HFF-Myc (cell line): ENCODE measurements at regions not wholly inside any gene's neighbourhood (a gene's known extent, or its start where the extent isn't known, plus 50 kb on each side); places are given as distances from the start of the nearest gene placed in this dataset.

Experiments
- DNase-seq: peaks from one replicate; pipeline ENCODE4 v3.0.0-alpha.2; 2011; ENCODE audit warnings: low read depth; ENCODE audit errors: extremely low read depth
- H3K4me3 ChIP-seq: replicated peaks from 2 replicates; pipeline ENCODE4 v1.5.1; 2011; ENCODE audit warnings: low read depth, mild to moderate bottlenecking, control low read depth, low read length
- CTCF ChIP-seq: IDR thresholded peaks from 2 replicates; pipeline ENCODE4 v1.5.1; 2012; ENCODE audit warnings: mild to moderate bottlenecking, low read depth, low read length, control low read depth; ENCODE audit errors: missing control alignments

DNA sequence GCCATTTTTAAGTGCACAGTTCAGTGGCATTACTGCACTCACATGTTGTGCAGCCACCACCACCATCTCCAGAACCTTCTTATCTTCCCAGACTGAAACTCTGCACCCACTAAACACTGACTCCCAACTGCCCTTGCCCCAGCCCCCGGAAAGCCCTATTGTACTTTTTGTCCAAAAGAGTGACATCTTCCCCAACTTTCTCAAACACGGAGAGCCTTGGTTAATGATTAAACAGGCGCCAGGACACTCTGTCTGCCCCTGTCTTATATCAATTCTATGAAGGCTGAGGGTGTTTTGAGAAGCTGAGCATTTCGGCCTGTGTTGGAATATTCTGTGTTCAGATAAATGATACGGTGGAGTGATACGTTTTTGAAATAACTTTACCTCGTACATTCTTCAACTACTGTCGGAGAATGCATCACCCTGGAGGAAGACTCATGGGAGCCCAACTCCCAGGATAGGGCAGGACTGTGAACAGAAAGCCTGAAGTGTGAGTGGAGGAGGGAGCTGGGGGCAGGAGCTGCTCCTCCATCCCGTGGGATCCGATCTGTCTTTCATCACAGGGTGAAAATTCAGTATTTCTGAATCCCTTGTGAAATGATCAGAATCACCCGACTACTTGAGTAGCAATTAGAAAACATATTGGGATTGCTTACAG is 68.7 kb upstream of the FOXC1 start:
- no peak for DNase-seq
- H3K4me3 ChIP-seq: no peak overlapping the region
- TF ChIP-seq CTCF: no peak

DNA sequence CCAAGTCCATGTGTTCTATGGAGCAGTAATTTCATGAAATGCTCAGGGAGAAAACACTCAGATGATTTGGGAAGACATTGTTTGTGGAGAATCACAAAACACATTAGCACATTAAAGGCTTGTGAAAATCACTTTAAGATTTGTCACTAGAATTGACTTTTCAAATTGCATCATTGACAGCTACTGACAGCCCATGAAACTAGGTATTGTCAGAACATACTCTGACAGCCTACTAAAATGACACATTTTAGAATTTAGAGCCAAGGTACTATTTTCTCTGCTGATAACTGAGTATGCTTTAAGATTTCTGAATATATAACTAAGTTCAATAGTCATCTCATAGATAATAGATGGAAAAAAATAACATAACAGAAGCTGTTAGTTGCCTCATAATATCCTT is 67.4 kb upstream of the FOXC1 start:
- no peak for DNase-seq
- no peak overlapping the region for H3K4me3 ChIP-seq
- TF ChIP-seq CTCF: no peak

- no peak overlapping the region for H3K4me3 ChIP-seq
- DNase-seq: no peak
- no peak for TF ChIP-seq CTCF
These were observed 67.0 kb upstream of the FOXC1 start for GRCh38 chr6:1542764-1543163.

DNA sequence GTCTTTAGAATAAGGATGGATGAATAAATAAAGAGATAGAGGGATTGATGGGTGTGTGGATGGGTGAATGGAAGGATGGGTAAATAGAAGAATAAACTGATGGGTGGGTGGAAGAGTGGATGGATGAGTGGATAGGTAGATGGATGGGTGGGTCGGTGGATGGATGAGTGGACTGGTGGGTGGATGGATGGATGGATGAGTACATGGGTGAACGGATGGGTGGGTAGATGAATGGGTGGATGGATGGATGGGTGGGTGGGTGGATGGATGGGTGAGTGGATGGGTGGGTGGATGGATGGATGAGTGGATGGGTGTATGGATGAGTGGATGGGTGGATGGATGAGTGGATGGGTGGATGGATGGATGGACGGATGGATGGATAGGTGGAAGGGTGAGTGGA is 65.7 kb upstream of the FOXC1 start:
- H3K4me3 ChIP-seq: no peak overlapping the region
- no peak for TF ChIP-seq CTCF
- no peak for DNase-seq

GRCh38 chr6:1544603-1545002 is 65.1 kb upstream of the FOXC1 start:
- no peak for TF ChIP-seq CTCF
- no peak for DNase-seq
- H3K4me3 ChIP-seq: no peak overlapping the region

GRCh38 chr6:1545654-1546053 is 64.1 kb upstream of the FOXC1 start:
- DNase-seq: no peak
- no peak for TF ChIP-seq CTCF

GRCh38 chr6:1547785-1548184 is 61.9 kb upstream of the FOXC1 start:
- no peak for DNase-seq
- H3K4me3 ChIP-seq: no peak overlapping the region
- no peak for TF ChIP-seq CTCF

More at GRCh38 chr6:1545654-1546053, 64.1 kb upstream of the FOXC1 start:
- H3K4me3 ChIP-seq: no peak overlapping the region
